SK-N-MC (cell line): ENCODE measurements at regions not wholly inside any gene's neighbourhood (a gene's known extent, or its start where the extent isn't known, plus 50 kb on each side); places are given as distances from the start of the nearest gene placed in this dataset.

ENCODE experiments used
- EZH2 ChIP-seq: fragments of 200-600 bp; sonication (generic); IDR thresholded peaks from one replicate; pipeline ENCODE4 v1.6.1; 2017; ENCODE audit warnings: antibody characterized with exemption
- FOXP2 ChIP-seq: optimal IDR thresholded peaks from 2 replicates; pipeline ENCODE3; 2011; ENCODE audit warnings: mild to moderate bottlenecking, moderate library complexity; ENCODE audit not compliant: insufficient read depth; ENCODE audit errors: extremely low read length, control extremely low read depth
- POLR2AphosphoS5 ChIP-seq: IDR thresholded peaks from 2 replicates; pipeline ENCODE4 v1.6.1; 2012; ENCODE audit warnings: mild to moderate bottlenecking, low read depth, low read length, borderline replicate concordance

DNA sequence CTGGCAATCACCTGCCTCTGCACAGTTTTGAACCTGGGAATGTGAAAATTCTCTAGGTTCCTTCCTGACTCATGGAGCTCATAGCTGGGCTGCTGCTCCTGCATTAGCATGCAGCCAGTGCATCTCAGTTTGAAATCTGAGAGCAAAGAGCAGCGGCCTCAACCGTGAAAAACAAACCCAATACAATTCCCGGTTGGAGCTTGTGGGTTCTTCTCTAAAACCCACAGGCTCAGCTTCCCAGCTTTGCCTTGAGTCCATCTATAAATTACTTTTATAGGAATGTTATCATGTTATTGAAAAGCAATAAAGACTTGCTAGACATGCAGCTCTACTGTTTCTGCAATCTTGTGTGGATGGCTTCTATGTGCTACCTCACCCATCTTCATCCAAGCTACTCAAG is 191.7 kb downstream of the CXCL12 start:
- no peak for TF ChIP-seq POLR2AphosphoS5
- no peak for TF ChIP-seq EZH2
- no peak for TF ChIP-seq FOXP2
